ENCODE measurements at regions not wholly inside any gene's neighbourhood (a gene's known extent, or its start where the extent isn't known, plus 50 kb on each side); places are given as distances from the start of the nearest gene placed in this dataset.

GRCh38 chr4:15314974-15315373 is 112.9 kb upstream of the C1QTNF7 start:
- no peak for TF ChIP-seq CTCF (IDR thresholded peaks at IDR 0.05 in 2 of 3, conservative IDR thresholded peaks at IDR 0.05 in 1 of 3; ENCODE audit: control insufficient read depth in 2 of 3, extremely low read depth in 1 of 3, insufficient read depth in 1 of 3, low read depth in 3 of 3, low read length in 3 of 3)
- no peak for TF ChIP-seq ELK1 (IDR thresholded peaks at IDR 0.05; ENCODE audit: low read depth, low read length)
- TF ChIP-seq ZBTB33 (IDR thresholded peaks at IDR 0.05): no peak
- TF ChIP-seq CHD2 (IDR thresholded peaks at IDR 0.05; ENCODE audit: borderline replicate concordance, low read depth, low read length): no peak
- no peak for TF ChIP-seq SIN3A (IDR thresholded peaks at IDR 0.05; ENCODE audit: low read depth, low read length)
- TF ChIP-seq CEBPB (IDR thresholded peaks at IDR 0.05; ENCODE audit: borderline replicate concordance in 1 of 2, low read depth in 2 of 2, low read length in 2 of 2): no peak
